ENCODE measurements at regions not wholly inside any gene's neighbourhood (a gene's known extent, or its start where the extent isn't known, plus 50 kb on each side); places are given as distances from the start of the nearest gene placed in this dataset.

GRCh38 chr6:137784583-137784982, 82.5 kb upstream of the TNFAIP3 start:
- ATAC-seq (replicated peaks in 6 of 8), result no peak
- WGBS, 10 experiments, result 44 to 100% (median 80%) methylated on average over 1 of the region's 1 CpG; no CpG with 5 or more reads in 3 of the 10 experiments
- Histone ChIP-seq H3K4me1 (replicated peaks in 1 of 2) (no peaks in the 10 kb centered on the region), H3K4me3 (no peak overlapping the region), H3K27ac (no peak overlapping the region)
- in situ Hi-C loops (cut with MboI; ENCODE audit: low pct_unique_long_range_greater_than_20kb in 2 of 9, low sequenced_read_pairs in 9 of 9, unreplicated experiment in 9 of 9), result no loop called here

- peak in 3 of 8 experiments; percentile 95 to 99 (median 97) for ATAC-seq (replicated peaks in 6 of 8)
- H3K4me1 ChIP-seq (replicated peaks in 1 of 2), result no peaks in the 10 kb centered on the region
- H3K4me3 ChIP-seq, result no peak overlapping the region
- H3K27ac ChIP-seq, result no peak overlapping the region
- 0 to 100% (median 61%) methylated on average over 1 to 2 of the region's 2 CpGs; no CpG with 5 or more reads in 3 of the 10 experiments for WGBS, 10 experiments
- in situ Hi-C loops (cut with MboI; ENCODE audit: low pct_unique_long_range_greater_than_20kb in 2 of 9, low sequenced_read_pairs in 9 of 9, unreplicated experiment in 9 of 9), result no loop called here
Measured at GRCh38 chr6:137787016-137787415, 80.0 kb upstream of the TNFAIP3 start.

GRCh38 chr6:137788248-137788647, 78.8 kb upstream of the TNFAIP3 start:
- Histone ChIP-seq H3K27ac (no peak overlapping the region), H3K4me3 (no peak overlapping the region), H3K4me1 (replicated peaks in 1 of 2) (no peaks in the 10 kb centered on the region)
- in situ Hi-C loops (cut with MboI; ENCODE audit: low pct_unique_long_range_greater_than_20kb in 2 of 9, low sequenced_read_pairs in 9 of 9, unreplicated experiment in 9 of 9), result no loop called here
- WGBS, 10 experiments, result 72 to 100% (median 100%) methylated on average over 1 of the region's 1 CpG; no CpG with 5 or more reads in 1 of the 10 experiments
- ATAC-seq (replicated peaks in 6 of 8), result no peak

GRCh38 chr6:137791281-137792159, 75.5 kb upstream of the TNFAIP3 start:
- no peaks in the 10 kb centered on the region for H3K4me1 ChIP-seq (replicated peaks in 1 of 2)
- in situ Hi-C loops (cut with MboI; ENCODE audit: low pct_unique_long_range_greater_than_20kb in 2 of 9, low sequenced_read_pairs in 9 of 9, unreplicated experiment in 9 of 9), result no loop called here
- H3K27ac ChIP-seq, result no peak overlapping the region
- no peak overlapping the region for H3K4me3 ChIP-seq
- WGBS, 10 experiments, result 44 to 100% (median 93%) methylated on average over 1 to 6 of the region's 6 CpGs; no CpG with 5 or more reads in 1 of the 10 experiments
- no peak for ATAC-seq (replicated peaks in 6 of 8)

GRCh38 chr6:137792160-137793033, 74.7 kb upstream of the TNFAIP3 start:
- H3K4me1 ChIP-seq (replicated peaks in 1 of 2), result no peaks in the 10 kb centered on the region
- no peak overlapping the region for H3K4me3 ChIP-seq
- in situ Hi-C loops (cut with MboI; ENCODE audit: low pct_unique_long_range_greater_than_20kb in 2 of 9, low sequenced_read_pairs in 9 of 9, unreplicated experiment in 9 of 9), result no loop called here
- WGBS, 10 experiments, result 50 to 100% (median 82%) methylated on average over 1 to 6 of the region's 6 CpGs
- ATAC-seq (replicated peaks in 6 of 8), result no peak
- no peak overlapping the region for H3K27ac ChIP-seq

GRCh38 chr6:137793805-137794515, 73.1 kb upstream of the TNFAIP3 start:
- H3K27ac ChIP-seq, result no peak overlapping the region
- H3K4me3 ChIP-seq, result no peak overlapping the region
- 66 to 95% (median 81%) methylated on average over 3 to 8 of the region's 8 CpGs; no CpG with 5 or more reads in 2 of the 10 experiments for WGBS, 10 experiments
- in situ Hi-C loops (cut with MboI; ENCODE audit: low pct_unique_long_range_greater_than_20kb in 2 of 9, low sequenced_read_pairs in 9 of 9, unreplicated experiment in 9 of 9), result no loop called here
- ATAC-seq (replicated peaks in 6 of 8), result no peak
- no peaks in the 10 kb centered on the region for H3K4me1 ChIP-seq (replicated peaks in 1 of 2)

GRCh38 chr6:137794516-137795201, 72.4 kb upstream of the TNFAIP3 start:
- no peak for ATAC-seq (replicated peaks in 6 of 8)
- in situ Hi-C loops (cut with MboI; ENCODE audit: low pct_unique_long_range_greater_than_20kb in 2 of 9, low sequenced_read_pairs in 9 of 9, unreplicated experiment in 9 of 9), result no loop called here

GRCh38 chr6:137795501-137795900, 71.6 kb upstream of the TNFAIP3 start:
- no peak for ATAC-seq (replicated peaks in 6 of 8)
- in situ Hi-C loops (cut with MboI; ENCODE audit: low pct_unique_long_range_greater_than_20kb in 2 of 9, low sequenced_read_pairs in 9 of 9, unreplicated experiment in 9 of 9), result no loop called here
- Histone ChIP-seq H3K4me1 (replicated peaks in 1 of 2) (no peaks in the 10 kb centered on the region), H3K27ac (no peak overlapping the region), H3K4me3 (no peak overlapping the region)
- whole genome bisulfite sequencing, 10 experiments, result 0 to 100% (median 98%) methylated on average over 1 to 3 of the region's 3 CpGs; no CpG with 5 or more reads in 2 of the 10 experiments

More at GRCh38 chr6:137794516-137795201, 72.4 kb upstream of the TNFAIP3 start:
- H3K4me1 ChIP-seq (replicated peaks in 1 of 2), result no peaks in the 10 kb centered on the region
- 71 to 100% (median 94%) methylated on average over 1 to 4 of the region's 4 CpGs; no CpG with 5 or more reads in 2 of the 10 experiments for WGBS, 10 experiments
- H3K4me3 ChIP-seq, result no peak overlapping the region
- H3K27ac ChIP-seq, result no peak overlapping the region

GRCh38 chr6:137798261-137798660, 68.8 kb upstream of the TNFAIP3 start:
- in situ Hi-C loops (cut with MboI; ENCODE audit: low pct_unique_long_range_greater_than_20kb in 2 of 9, low sequenced_read_pairs in 9 of 9, unreplicated experiment in 9 of 9), result no loop called here
- Histone ChIP-seq H3K27ac (no peak overlapping the region), H3K4me3 (no peak overlapping the region), H3K4me1 (replicated peaks in 1 of 2) (no peaks in the 10 kb centered on the region)
- WGBS, 10 experiments, result 51 to 96% (median 87%) methylated on average over 2 to 3 of the region's 3 CpGs; no CpG with 5 or more reads in 1 of the 10 experiments
- ATAC-seq (replicated peaks in 6 of 8), result no peak

GRCh38 chr6:137798846-137799245, 68.2 kb upstream of the TNFAIP3 start:
- Histone ChIP-seq H3K4me1 (replicated peaks in 1 of 2) (no peaks in the 10 kb centered on the region), H3K27ac (no peak overlapping the region), H3K4me3 (no peak overlapping the region)
- in situ Hi-C loops (cut with MboI; ENCODE audit: low pct_unique_long_range_greater_than_20kb in 2 of 9, low sequenced_read_pairs in 9 of 9, unreplicated experiment in 9 of 9), result no loop called here
- 40 to 100% (median 85%) methylated on average over 1 to 3 of the region's 3 CpGs for WGBS, 10 experiments
- no peak for ATAC-seq (replicated peaks in 6 of 8)

GRCh38 chr6:137799950-137800568, 67.0 kb upstream of the TNFAIP3 start:
- ATAC-seq (replicated peaks in 6 of 8), result peak in 3 of 8 experiments; percentile 54 to 82 (median 62)
- WGBS, 10 experiments, result 20 to 100% (median 88%) methylated on average over 1 to 2 of the region's 3 CpGs; no CpG with 5 or more reads in 3 of the 10 experiments
- in situ Hi-C loops (cut with MboI; ENCODE audit: low pct_unique_long_range_greater_than_20kb in 2 of 9, low sequenced_read_pairs in 9 of 9, unreplicated experiment in 9 of 9), result no loop called here
- Histone ChIP-seq H3K27ac (no peak overlapping the region), H3K4me3 (no peak overlapping the region), H3K4me1 (replicated peaks in 1 of 2) (no peaks in the 10 kb centered on the region)

- H3K4me1 ChIP-seq (replicated peaks in 1 of 2), result no peaks in the 10 kb centered on the region
- no peak overlapping the region for H3K4me3 ChIP-seq
- in situ Hi-C loops (cut with MboI; ENCODE audit: low pct_unique_long_range_greater_than_20kb in 2 of 9, low sequenced_read_pairs in 9 of 9, unreplicated experiment in 9 of 9), result no loop called here
- H3K27ac ChIP-seq, result no peak overlapping the region
- 73 to 100% (median 90%) methylated on average over 1 to 2 of the region's 2 CpGs; no CpG with 5 or more reads in 1 of the 10 experiments for WGBS, 10 experiments
- ATAC-seq (replicated peaks in 6 of 8), result no peak
Measured at GRCh38 chr6:137800762-137801161, 66.3 kb upstream of the TNFAIP3 start.

Measured in motor neuron (in vitro differentiated cells).